ENCODE measurements at regions not wholly inside any gene's neighbourhood (a gene's known extent, or its start where the extent isn't known, plus 50 kb on each side); places are given as distances from the start of the nearest gene placed in this dataset.

GRCh38 chr4:112979881-112980421, 69.5 kb upstream of the ANK2 start:
- TF ChIP-seq CTCF (conservative IDR thresholded peaks at IDR 0.05; ENCODE audit: low read length): no peak
- no peak overlapping the region for H3K4me3 ChIP-seq (ENCODE audit: low read length)
- no peak for DNase-seq (ENCODE audit: low read depth)

- no peak for TF ChIP-seq CTCF (conservative IDR thresholded peaks at IDR 0.05; ENCODE audit: low read length)
- peak; percentile 38 for DNase-seq (ENCODE audit: low read depth)
- no peak overlapping the region for H3K4me3 ChIP-seq (ENCODE audit: low read length)
Measured at GRCh38 chr4:112982680-112983079, 66.8 kb upstream of the ANK2 start.

GRCh38 chr4:112994732-112995464, 54.6 kb upstream of the ANK2 start:
- DNase-seq (ENCODE audit: low read depth): no peak
- H3K4me3 ChIP-seq (ENCODE audit: low read length): no peak overlapping the region
- no peak for TF ChIP-seq CTCF (conservative IDR thresholded peaks at IDR 0.05; ENCODE audit: low read length)

Data from AG10803 (cell line).